Left kidney (tissue), 1 donor: ENCODE measurements at regions not wholly inside any gene's neighbourhood (a gene's known extent, or its start where the extent isn't known, plus 50 kb on each side); places are given as distances from the start of the nearest gene placed in this dataset.
"Not testable (repeated sequence)": the region's sequence is repeated elsewhere in the genome, so short reads cannot be mapped to it uniquely, and the experiment has no call there.

ENCODE experiments used
- DNase-seq: peaks from one replicate; pipeline ENCODE4 v3.0.0-alpha.2; 2013

DNA sequence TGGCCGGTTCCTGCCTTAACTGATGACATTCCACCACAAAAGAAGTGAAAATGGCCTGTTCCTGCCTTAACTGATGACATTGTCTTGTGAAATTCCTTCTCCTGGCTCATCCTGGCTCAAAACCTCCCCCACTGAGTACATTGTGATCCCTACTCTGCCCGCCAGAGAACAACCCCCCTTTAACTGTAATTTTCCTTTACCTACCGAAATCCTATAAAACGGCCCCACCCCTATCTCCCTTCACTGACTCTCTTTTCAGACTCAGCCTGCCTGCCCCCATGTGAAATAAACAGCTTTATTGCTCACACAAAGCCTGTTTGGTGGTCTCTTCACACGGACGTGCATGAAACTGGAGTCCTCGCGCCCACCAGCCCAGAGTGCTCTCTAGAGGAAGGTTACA is 166.5 kb downstream of the ADRA2C start:
- not testable (repeated sequence) for DNase-seq

DNA sequence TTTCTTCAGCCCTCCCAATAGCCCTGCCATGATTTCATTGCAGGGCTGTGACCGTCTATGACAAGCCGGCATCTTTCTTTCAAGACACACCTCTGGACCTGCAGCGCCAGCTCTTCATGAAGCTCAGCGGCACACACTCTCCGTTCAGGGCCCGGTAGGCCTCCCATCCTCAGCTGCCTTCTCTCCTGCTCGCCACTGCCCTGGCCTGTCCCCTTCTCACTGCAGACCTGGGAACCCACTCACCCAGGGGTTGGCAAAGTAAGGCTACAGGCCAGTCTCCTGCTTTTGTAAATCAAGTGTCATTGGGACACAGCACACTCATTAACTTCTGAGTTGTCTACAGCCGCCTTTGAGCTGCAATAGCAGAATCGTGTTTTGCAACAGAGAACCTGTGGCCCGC is 169.2 kb downstream of the ADRA2C start:
- not testable (repeated sequence) for DNase-seq

DNA sequence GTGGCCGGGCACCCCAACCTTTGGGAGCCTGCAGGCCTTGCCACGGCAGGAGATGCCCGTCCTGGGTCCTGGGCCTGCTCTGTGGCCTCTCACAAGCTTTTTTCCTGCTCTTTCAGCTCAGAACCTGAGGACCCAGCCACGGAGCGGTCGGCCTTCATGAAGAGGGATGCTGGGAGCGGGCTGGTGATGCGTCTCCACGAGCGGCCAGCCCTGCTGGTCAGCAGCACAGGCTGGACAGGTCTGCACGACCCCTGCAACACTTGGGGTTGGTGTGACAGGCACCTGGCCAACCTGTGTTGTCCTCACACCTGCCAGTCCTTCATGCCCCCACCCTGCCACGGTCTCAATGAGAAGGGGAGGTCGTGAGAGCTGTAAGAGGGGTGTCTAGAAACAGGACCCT is 170.0 kb downstream of the ADRA2C start:
- DNase-seq, result no peak

DNA sequence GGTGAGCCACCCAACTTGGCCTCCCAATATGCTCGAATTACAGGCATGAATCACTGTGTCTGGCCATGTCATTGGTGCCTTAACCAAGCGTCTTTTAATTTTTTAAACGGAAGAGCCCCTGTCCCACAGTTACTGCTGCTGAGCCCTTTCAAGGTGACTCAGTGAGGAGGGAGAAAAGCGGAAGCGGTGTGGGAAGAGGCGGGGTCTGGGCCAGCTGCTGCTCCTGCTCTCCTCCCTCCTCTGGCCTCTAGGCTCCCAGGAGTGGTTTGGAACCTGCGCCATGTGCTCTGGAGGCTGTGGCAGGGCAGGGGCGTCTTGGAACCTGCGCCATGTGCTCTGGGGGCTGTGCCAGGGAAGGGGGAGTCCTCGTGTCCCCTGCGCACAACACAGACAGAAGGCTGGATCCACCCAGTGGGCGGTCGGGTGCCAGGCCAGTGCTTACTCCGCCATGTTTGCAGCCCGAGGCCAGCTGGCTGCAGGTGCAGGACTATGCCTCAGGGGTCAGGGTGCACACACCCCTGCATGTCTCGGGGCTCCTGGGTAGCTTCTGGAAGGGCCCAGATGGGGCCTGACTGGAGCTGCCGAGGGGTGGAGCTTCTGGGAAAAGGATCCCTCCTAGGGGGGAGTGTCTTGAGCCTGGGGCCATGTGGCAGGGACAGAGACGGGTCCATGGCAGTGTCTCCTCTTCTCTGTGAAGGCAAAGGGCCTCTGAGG is 171.8 kb downstream of the ADRA2C start:
- DNase-seq, result not testable (repeated sequence)

DNA sequence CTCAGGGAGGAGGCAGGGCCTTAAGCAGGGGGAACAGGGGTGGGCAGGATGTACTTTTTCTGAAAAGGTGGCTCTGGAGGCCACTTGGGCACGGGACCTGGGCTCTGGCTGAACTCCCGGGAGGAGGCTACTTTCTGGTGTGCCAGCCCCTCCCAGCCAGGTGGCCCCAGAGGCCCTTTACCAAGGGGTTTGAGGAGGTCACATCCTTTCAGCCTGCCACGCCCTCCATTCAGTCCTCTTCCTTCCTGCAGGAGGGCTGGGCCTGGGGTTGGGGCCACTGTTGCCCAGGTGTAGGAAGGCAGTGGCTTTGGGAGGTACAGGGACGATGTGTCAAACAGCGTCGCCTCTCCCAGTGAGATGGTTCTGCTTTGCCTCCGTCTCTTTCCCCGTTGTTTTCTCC is 172.5 kb downstream of the ADRA2C start:
- not testable (repeated sequence) for DNase-seq

DNA sequence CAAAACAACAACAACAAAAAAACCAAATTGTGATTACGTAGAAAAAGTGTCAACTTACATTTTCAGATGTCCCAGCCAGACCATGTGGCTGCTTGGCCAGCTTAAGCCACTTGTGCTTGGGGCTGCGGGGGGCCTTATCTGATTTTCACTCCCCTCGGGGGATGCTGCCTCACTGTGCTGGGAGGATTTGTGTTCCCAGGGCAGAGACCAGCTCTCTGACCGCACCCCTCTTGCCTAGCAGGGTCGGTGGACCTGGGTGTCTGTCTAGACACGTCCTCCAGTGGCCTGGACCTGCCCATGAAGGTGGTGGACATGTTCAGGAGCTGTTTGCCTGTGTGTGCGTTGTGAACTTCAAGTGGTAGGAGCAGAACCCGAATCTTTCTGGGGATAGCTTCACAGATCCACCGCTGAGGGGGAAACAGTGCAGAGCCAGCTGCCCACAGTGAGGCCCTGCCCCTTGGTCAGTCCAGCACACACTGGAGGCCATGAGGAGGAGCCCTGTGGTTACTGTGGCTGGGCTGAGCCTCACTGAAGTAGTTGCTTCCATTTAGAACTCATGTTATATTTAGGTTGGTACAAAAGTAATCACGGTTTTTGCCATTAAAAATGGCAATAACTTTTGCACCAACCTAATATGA is 173.9 kb downstream of the ADRA2C start:
- DNase-seq, result not testable (repeated sequence)

DNA sequence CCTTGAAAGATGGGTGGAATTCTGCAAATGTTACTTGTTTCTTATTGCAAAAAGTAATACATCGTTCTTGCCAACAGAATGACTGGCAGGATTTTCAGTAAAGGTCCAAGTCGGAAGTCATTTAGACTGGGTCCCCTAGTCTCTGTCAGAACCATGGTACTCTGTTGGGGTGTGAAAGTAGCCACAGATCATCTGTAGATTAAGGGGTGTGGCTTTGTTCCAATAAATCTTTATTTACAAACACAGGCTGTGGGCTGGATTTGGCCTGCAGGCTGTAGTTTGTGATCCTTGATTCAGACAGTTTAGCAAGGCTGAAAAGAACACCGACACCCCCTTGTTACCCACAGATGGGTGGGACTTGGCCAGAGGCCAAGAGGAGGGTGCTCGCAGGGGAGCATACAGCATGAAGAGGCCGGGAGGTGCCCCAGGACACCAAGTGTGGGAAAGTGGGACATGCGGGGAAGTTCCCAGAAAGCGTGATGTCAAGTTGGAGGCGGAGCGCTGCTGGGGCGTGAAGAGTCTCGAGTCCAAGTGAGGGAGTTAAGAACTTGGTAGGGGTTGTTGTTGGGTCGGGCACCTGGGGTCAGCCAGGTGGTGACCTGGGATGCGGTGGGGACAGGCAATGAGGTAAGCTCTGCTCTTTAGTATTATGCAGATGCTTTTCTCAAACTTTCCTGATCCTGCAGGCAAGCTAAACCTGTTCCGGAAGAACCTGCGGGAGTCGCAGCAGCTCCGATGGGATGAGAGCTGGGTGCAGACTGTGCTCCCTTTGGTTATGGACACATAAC is 175.7 kb downstream of the ADRA2C start:
- DNase-seq, result not testable (repeated sequence)

DNA sequence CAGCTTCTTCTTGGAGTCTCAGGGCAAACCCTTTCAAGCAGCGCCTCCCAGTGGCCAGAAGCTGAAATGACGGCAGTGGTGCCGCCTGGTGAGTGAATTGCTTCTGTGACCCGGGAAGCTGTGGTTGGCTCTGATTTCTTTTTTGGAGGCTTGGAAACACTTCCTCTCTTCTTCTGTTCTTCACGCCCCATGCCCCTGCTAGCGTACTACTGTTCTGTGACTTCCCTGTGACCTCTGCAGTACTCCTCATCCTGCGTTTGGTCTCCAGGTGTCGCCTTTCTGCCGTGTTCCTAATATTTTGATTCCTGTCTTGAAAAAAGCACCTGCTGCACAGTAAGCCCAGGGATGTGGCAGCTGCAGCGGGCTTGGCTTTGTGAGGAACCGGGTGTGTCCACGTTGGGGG is 176.4 kb downstream of the ADRA2C start:
- DNase-seq, result not testable (repeated sequence)

DNA sequence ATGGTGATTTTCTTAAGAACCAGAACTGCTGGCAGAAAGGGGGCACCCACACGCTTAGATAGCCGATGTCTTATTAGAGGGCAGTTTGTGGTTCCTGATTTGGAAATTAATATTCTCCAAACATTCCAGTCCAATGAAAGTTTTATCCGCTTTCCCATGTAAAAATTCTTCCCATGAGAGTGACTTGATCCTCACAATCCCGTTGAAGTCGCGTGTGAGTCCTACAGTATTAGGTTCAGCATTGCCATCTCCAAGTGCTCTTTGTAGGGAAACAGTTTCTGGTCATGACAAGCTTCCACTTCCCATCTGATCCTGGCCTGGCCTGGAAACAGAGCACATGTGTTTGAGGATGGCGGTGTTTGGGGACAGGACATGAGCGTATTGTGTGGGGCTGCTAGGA is 176.9 kb downstream of the ADRA2C start:
- DNase-seq, result not testable (repeated sequence)

DNA sequence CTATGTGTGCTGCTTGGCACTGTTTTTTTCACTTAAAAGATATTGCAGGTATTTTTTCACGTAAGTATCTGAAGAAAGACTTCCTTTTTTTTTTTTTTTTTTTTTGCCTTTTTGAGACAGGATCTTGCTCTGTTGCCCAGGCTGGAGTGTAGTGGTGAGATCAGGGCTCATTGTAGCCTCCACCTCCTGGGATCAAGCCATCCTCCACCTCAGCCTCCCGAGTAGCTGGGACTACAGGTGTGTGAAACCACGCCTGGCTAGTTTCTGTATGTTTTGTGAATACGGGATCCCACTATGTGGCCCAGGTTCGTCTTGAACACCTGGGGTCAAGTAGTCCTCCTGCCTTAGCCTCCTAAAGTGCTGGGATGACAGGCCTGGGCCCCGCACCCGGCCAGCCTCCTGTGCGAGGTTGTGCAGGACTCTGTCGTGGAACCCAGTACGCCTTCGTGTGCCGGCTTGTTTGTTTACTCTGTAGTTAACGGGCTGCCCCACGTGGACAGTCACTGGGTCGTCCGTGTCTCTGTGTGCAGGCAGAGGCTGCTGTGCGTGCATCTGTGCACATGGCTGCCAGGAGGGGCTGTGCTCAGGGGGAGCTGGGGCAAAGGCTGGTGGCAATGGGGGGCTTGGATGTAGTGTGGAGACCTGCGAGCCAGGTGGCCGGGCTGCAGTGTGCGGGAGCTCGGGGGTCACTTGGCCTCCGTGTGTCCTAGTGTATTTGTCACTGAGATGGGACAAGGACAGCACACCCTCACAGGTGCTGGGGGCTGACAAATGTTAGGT is 179.5 kb downstream of the ADRA2C start:
- no peak for DNase-seq

DNA sequence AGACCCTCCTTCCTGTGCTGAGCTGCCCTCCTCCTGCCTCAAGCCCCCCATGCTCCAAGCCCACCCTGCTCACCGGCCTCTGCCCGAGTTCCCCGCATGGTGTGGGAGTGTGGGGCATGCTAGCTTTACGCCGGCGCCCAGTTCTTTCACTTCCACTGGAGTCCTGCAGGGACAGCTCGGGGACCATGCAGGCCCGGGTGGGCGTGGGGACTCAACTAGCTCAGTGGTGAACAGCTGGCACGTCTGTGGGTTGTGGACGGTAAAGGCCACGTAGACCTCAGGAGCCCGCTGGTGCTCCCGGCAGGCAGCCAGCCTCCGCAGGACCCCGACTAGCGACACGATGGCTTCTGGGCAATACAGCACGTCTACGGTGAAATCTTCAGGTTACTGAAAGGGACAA is 180.4 kb downstream of the ADRA2C start:
- not testable (repeated sequence) for DNase-seq

DNA sequence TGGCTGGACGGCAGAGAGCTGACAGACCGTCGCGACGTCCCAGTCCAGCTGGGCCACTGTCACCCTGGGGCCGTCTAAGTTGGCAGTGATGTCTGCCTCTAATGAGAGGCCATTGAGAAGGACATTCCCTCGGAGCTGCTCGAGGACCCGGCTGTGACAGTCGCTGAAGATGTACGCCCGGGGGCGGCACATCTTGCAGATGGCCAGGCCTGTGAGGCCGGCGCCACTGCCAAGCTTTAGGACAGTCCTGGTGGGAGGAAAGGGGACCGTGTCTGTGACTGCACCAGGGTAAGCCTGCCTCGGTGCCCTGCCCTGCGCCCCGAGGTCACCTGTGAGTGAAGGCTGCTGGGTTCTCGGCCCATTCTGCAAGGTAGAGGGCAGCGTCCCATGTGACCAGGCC is 181.6 kb downstream of the ADRA2C start:
- DNase-seq, result not testable (repeated sequence)

DNA sequence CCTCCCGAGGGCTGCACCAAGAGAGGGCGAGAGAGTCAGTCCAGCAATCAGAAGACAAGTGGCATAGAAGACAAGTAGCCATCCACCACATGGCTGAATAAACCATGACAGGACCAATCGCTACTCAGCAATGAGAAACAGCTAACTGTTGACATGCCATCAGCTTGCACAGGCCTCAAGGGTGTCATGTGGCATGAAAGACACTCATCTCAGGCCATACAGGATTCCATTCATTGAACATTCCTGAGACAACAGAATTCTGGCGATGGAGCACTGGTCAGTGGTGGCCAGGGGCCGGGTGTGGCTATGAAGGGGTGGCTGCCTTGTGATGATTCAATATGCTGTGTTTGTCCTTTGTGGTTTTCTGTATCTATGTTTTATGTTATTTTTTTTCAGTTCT is 182.0 kb downstream of the ADRA2C start:
- not testable (repeated sequence) for DNase-seq

DNA sequence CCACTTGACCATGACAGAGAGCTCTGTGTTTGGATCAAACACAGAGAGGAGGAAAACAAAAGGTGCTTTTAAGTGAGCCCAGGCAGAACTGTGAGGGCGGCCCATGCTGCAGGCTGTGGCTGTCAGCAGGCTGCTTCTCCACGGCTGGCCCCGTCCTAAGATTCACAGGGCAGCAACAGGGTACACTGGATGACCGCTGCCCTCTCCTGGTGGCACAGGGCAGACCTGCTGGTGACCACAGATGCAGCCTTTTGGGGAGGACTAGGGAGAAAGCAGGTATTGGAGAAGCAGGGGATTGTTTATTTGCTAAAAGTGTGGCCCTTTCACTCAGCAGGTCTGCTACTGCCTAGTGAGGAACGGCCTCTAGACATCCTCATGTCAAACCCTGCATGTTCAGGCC is 183.7 kb downstream of the ADRA2C start:
- not testable (repeated sequence) for DNase-seq

DNA sequence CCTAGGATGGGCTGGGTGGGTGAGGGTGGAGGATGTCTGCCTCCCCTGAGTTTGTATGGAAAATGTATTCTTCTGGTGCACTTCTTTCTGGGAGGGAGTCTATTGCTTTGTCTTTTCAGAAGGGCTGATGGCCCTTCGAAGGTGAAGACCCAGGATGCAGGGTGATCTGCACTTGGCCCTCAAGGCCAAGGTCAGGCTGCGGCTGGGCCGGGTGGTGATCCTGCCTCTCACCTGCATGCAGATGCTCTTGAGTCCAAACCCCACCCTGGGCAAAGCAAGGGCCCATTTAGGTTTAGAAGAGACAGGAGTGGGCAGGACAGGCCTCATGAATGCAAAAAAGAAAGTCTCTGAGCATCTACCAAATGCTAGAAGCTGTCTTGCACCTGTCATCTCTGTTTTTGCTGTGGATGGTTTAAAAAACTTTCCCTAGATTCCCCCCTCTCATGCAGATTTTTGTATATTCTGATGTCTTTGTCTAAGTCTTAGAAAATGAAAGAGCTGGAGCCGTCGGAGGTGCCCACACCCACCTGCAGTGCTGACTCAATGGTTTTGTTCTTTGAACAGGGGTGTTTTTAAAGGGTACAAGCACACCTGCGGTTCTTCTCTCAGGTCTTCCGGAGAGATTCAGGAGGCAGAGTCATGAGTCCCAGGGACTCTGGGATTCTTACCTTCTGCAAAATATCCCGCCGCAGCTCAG is 186.4 kb downstream of the ADRA2C start:
- not testable (repeated sequence) for DNase-seq

DNA sequence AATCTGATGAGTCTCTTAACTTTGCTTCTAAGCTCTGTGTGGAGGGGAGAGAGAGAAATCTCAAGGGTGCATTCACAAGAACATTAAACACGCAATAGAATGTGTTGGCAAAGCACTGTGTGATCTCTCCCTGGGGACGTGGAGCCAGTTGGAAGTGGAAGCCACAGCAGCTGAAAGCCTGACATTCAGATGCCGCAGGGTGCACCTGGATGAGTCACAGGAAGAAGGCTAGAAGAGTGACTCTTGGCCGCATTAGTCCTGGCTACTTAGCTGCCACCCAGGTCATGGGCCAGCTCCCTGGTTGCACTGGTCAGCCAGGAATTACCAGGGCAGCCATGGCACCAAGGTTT is 186.9 kb downstream of the ADRA2C start:
- not testable (repeated sequence) for DNase-seq

DNA sequence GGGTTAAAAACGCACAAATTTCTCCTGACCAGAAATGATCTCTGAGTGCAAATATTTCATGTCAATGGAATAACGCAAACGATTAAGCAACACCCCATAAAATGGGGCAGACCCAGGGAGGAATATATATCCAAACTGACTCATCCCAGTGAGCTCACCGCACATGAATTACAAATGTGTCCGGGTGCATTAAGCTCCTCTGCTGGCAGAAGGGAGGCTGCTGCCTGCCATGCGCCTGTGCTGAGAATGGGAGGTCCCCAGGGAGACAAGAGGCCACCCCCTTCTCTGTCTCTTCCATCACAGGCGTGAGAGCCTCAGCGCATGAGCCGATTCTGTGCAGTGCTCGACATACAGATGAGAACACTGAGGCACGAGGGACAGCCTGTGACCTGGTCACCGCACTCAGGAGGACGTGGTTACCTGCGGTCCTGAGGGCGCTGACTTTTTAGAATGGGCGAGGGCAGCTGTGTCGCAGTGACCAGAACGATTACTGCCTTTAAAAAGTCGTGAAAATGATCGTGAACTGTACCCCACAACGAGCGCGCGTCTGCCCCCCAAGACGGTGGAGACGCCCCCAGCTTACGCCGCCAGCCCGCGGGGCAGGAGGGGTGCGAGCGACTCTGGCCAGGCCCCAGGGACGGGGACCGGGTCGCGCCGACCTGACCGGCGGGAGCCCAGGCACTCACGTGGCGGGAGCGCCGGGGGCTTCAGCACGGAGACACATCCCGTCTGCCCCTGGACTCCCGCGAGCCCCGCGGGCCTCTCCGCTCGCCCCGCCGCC is 188.5 kb downstream of the ADRA2C start:
- DNase-seq, result not testable (repeated sequence)

DNA sequence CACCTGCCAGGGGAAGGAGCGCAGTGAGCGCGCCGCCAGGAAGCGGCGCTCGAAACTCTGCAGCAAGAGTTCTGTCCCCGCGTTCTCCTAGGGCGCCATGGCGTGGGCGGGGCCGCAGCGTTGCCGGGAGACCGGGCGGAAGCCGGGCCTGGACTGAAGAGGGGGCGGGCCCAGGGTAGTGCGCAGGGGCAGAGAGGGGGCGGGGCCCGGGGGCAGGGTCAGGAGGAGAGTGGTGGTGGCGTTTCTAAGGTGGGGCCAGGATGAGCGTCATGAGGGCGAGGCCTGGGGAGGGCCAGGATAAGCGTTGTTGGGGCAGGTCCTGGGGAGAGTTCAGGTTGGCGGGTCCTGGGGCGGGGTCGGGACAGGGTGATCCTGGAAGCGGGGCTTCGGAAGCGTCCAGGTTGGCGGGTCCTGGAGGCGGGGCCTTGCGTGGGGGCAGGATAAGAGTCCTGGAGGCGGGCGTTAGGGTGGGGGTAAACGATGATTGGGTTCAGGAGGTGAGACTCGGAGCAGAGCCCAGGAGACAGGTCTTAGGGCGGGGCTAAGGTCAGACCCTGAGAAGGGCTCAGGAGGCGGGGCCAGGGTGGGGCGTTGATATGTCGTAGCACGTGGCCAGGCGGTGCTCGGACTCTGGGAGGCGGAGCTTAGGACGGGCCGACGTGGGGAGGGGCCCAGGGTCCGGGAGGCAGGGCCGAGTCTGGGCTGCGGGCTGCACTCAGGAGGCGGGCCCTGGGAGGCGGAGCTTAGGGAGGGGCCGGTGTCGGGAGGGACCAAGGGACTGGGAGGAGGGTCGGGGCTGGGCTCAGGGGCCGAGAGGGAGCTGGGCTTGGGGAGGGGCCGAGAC is 189.4 kb downstream of the ADRA2C start:
- DNase-seq, result peak; percentile 96

DNA sequence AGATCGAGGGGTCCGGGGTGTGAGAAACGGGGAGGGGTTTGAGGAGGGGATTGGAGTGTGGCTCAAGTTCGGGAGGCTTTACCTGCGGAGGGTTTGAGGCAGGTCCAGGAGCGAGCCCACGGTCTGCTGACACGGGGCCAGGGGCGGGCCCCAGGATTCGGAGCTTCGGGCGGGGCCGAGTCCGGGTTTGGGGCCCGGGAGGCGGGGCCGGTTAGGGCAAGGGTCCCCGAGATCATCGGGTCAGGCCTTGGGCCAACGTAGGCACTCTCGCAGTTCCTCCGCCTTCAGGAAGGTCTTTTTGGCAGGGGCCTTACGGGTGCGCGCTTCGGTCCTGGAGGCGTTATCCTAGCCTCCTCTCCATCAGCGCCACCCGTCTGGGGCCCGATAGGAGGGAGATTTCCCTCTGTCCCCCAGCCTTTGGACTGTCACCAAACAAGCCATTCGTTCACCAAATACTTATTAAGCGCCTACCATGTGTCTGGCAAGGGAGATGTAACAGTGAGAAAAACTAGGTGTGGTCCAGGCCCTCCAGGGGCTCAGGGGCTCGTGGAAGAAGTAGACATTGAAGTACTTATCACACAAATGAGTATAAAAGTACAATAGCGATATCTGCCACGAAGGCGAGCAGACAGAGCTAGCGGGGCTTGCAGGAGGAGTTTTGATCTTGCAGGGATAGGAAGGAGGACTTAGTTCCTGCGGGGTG is 190.1 kb downstream of the ADRA2C start:
- DNase-seq, result not testable (repeated sequence)
